ENCODE measurements at regions not wholly inside any gene's neighbourhood (a gene's known extent, or its start where the extent isn't known, plus 50 kb on each side); places are given as distances from the start of the nearest gene placed in this dataset.

GRCh38 chr7:25726170-25726780, 425.7 kb upstream of the NFE2L3 start:
- TF ChIP-seq POLR2A (IDR thresholded peaks at IDR 0.05; ENCODE audit: low read depth, low read length): no peak
- TF ChIP-seq POLR2AphosphoS5 (IDR thresholded peaks at IDR 0.05; ENCODE audit: low read depth, low read length): no peak
- no peak for TF ChIP-seq TAF1 (IDR thresholded peaks at IDR 0.05; ENCODE audit: borderline replicate concordance, low read depth, low read length)
